HUDEP-2 (cell line): ENCODE measurements at regions not wholly inside any gene's neighbourhood (a gene's known extent, or its start where the extent isn't known, plus 50 kb on each side); places are given as distances from the start of the nearest gene placed in this dataset.
"Not testable (repeated sequence)": the region's sequence is repeated elsewhere in the genome, so short reads cannot be mapped to it uniquely, and the experiment has no call there.

Experiments
- DNase-seq, 76 experiments: peaks; one replicate each; lab custom pipeline; 2025; ENCODE audit not compliant: unreplicated experiment in 76 of 76; lab: John Stamatoyannopoulos, UW

- DNase-seq: no peak
Observed at GRCh38 chr6:144519426-144519825, 234.3 kb downstream of the UTRN start.

- peak in 2 of 76 experiments; percentile 24 to 31 for DNase-seq
Observed at GRCh38 chr6:144528743-144529425, 243.7 kb downstream of the UTRN start.

GRCh38 chr6:144530118-144530517, 245.0 kb downstream of the UTRN start:
- no peak for DNase-seq

GRCh38 chr6:144532238-144532637, 247.1 kb downstream of the UTRN start:
- DNase-seq: not testable (repeated sequence)

- DNase-seq: no peak
Observed at GRCh38 chr6:144534180-144534579, 249.0 kb downstream of the UTRN start.

GRCh38 chr6:144535630-144536029, 250.5 kb downstream of the UTRN start:
- DNase-seq: no peak

- DNase-seq: no peak
Observed at GRCh38 chr6:144536079-144536478, 250.9 kb downstream of the UTRN start.

GRCh38 chr6:144543006-144543871, 258.1 kb downstream of the UTRN start:
- DNase-seq: peak in 28 of 76 experiments; percentile 4 to 92 (median 42)

- no peak for DNase-seq
Observed at GRCh38 chr6:144544266-144544830, 259.2 kb downstream of the UTRN start.

GRCh38 chr6:144546807-144547206, 261.7 kb downstream of the UTRN start:
- DNase-seq: no peak

GRCh38 chr6:144547409-144547808, 262.3 kb downstream of the UTRN start:
- no peak for DNase-seq

- no peak for DNase-seq
Observed at GRCh38 chr6:144548536-144548935, 263.4 kb downstream of the UTRN start.

- no peak for DNase-seq
Observed at GRCh38 chr6:144549837-144550747, 265.0 kb downstream of the UTRN start.

GRCh38 chr6:144551339-144551738, 266.2 kb downstream of the UTRN start:
- no peak for DNase-seq

GRCh38 chr6:144555066-144555465, 269.9 kb downstream of the UTRN start:
- DNase-seq: no peak

- peak in 1 of 76 experiments; percentile 14 for DNase-seq
Observed at GRCh38 chr6:144559865-144560593, 274.9 kb downstream of the UTRN start.

GRCh38 chr6:144561455-144562043, 276.4 kb downstream of the UTRN start:
- no peak for DNase-seq

- no peak for DNase-seq
Observed at GRCh38 chr6:144564202-144564601, 279.1 kb downstream of the UTRN start.

GRCh38 chr6:144566868-144567615, 281.9 kb downstream of the UTRN start:
- DNase-seq: no peak
